Upper lobe of left lung (tissue), 4 donors: ENCODE measurements at regions not wholly inside any gene's neighbourhood (a gene's known extent, or its start where the extent isn't known, plus 50 kb on each side); places are given as distances from the start of the nearest gene placed in this dataset.

Experiments used
- CTCF ChIP-seq, 6 experiments: fragments of 450-650 bp in 4 of 6; fragments of 200-600 bp in 2 of 6; sonication (generic) in 2 of 6; IDR thresholded peaks; one replicate each; pipeline ENCODE4 v1.5.1; 2016 to 2019; ENCODE audit warnings: antibody characterized with exemption in 6 of 6
- EP300 ChIP-seq, 4 donors: sonication (generic); formaldehyde crosslinking; IDR thresholded peaks; one replicate each; pipeline ENCODE4 v1.5.1; 2017; ENCODE audit warnings: antibody characterized with exemption in 4 of 4, control low read depth in 2 of 4
- POLR2AphosphoS5 ChIP-seq, 2 donors: sonication (generic); formaldehyde crosslinking; IDR thresholded peaks; one replicate each; pipeline ENCODE4 v1.5.1; 2017; ENCODE audit warnings: antibody characterized with exemption in 2 of 2

- TF ChIP-seq POLR2AphosphoS5 (IDR thresholded peaks at IDR 0.05) (no peak), CTCF (IDR thresholded peaks at IDR 0.05) (no peak), EP300 (IDR thresholded peaks at IDR 0.05) (peak in 1 of 4 donors; percentile 16)
Measured at GRCh38 chr14:58716706-58717105, 78.9 kb downstream of the DACT1 start.
